GM20431 (cell line): ENCODE measurements at regions not wholly inside any gene's neighbourhood (a gene's known extent, or its start where the extent isn't known, plus 50 kb on each side); places are given as distances from the start of the nearest gene placed in this dataset.
"Not testable (repeated sequence)": the region's sequence is repeated elsewhere in the genome, so short reads cannot be mapped to it uniquely, and the experiment has no call there.

Experiments
- in situ Hi-C: fragments of 300-500 bp; cut with MseI, MboI; formaldehyde crosslinking; loops from one replicate; pipeline ENCODE4 v1.15.0; 2020; ENCODE audit warnings: low sequenced_read_pairs; ENCODE audit not compliant: unreplicated experiment

GRCh38 chr18:1097991-1098735 is 193.5 kb downstream of the ADCYAP1 start:
- in situ Hi-C loops: not testable (repeated sequence)

- in situ Hi-C loops: no loop called here
Measured at GRCh38 chr18:1102848-1103247, 198.2 kb downstream of the ADCYAP1 start.

- in situ Hi-C loops: no loop called here
Measured at GRCh38 chr18:1103537-1103936, 198.9 kb downstream of the ADCYAP1 start.

- in situ Hi-C loops: no loop called here
Measured at GRCh38 chr18:1104181-1104881, 199.7 kb downstream of the ADCYAP1 start.

GRCh38 chr18:1124495-1124894 is 219.8 kb downstream of the ADCYAP1 start:
- in situ Hi-C loops: no loop called here

GRCh38 chr18:1133541-1133940 is 228.9 kb downstream of the ADCYAP1 start:
- in situ Hi-C loops: no loop called here

GRCh38 chr18:1147730-1148129 is 243.1 kb downstream of the ADCYAP1 start:
- in situ Hi-C loops: no loop called here

GRCh38 chr18:1149709-1150108 is 245.0 kb downstream of the ADCYAP1 start:
- in situ Hi-C loops: no loop called here

- in situ Hi-C loops: no loop called here
Measured at GRCh38 chr18:1150344-1150743, 245.7 kb downstream of the ADCYAP1 start.

- in situ Hi-C loops: not testable (repeated sequence)
Measured at GRCh38 chr18:1152958-1153357, 248.3 kb downstream of the ADCYAP1 start.

- in situ Hi-C loops: no loop called here
Measured at GRCh38 chr18:1173593-1173992, 268.9 kb downstream of the ADCYAP1 start.

GRCh38 chr18:1177232-1177631 is 272.6 kb downstream of the ADCYAP1 start:
- in situ Hi-C loops: no loop called here

GRCh38 chr18:1191341-1191740 is 286.7 kb downstream of the ADCYAP1 start:
- in situ Hi-C loops: no loop called here

GRCh38 chr18:1213126-1213525 is 308.5 kb downstream of the ADCYAP1 start:
- in situ Hi-C loops: no loop called here

- in situ Hi-C loops: no loop called here
Measured at GRCh38 chr18:1222880-1223279, 318.2 kb downstream of the ADCYAP1 start.

- in situ Hi-C loops: no loop called here
Measured at GRCh38 chr18:1227025-1227424, 322.4 kb downstream of the ADCYAP1 start.

GRCh38 chr18:1229634-1230033 is 325.0 kb downstream of the ADCYAP1 start:
- in situ Hi-C loops: no loop called here

- in situ Hi-C loops: no loop called here
Measured at GRCh38 chr18:1232867-1233266, 328.2 kb downstream of the ADCYAP1 start.

GRCh38 chr18:1240701-1241100 is 336.0 kb downstream of the ADCYAP1 start:
- in situ Hi-C loops: no loop called here

- in situ Hi-C loops: no loop called here
Measured at GRCh38 chr18:1244397-1245122, 339.9 kb downstream of the ADCYAP1 start.

- in situ Hi-C loops: no loop called here
Measured at GRCh38 chr18:1246827-1247226, 342.2 kb downstream of the ADCYAP1 start.
